KMS-11 (cell line): ENCODE measurements at regions not wholly inside any gene's neighbourhood (a gene's known extent, or its start where the extent isn't known, plus 50 kb on each side); places are given as distances from the start of the nearest gene placed in this dataset.
"Not testable (repeated sequence)": the region's sequence is repeated elsewhere in the genome, so short reads cannot be mapped to it uniquely, and the experiment has no call there.

Source experiments
- H2AFZ ChIP-seq: fragments of 200-600 bp; sonication (generic); 2 replicates; pipeline ENCODE4 v1.6.1; 2016; ENCODE audit warnings: antibody characterized with exemption, mixed run types, low read depth
- H3K27ac ChIP-seq: fragments of 200-600 bp; sonication (generic); 2 replicates; pipeline ENCODE4 v1.6.1; 2016; ENCODE audit warnings: mild to moderate bottlenecking, mixed run types
- H3K27me3 ChIP-seq: fragments of 200-600 bp; sonication (generic); 2 replicates; pipeline ENCODE4 v1.6.1; 2017; ENCODE audit warnings: mild to moderate bottlenecking, low read depth, mixed run types, moderate library complexity; ENCODE audit not compliant: insufficient read depth
- H3K36me3 ChIP-seq: fragments of 200-600 bp; sonication (generic); 2 replicates; pipeline ENCODE4 v1.6.1; 2017; ENCODE audit warnings: mild to moderate bottlenecking, mixed run types; ENCODE audit not compliant: insufficient read depth
- H3K4me1 ChIP-seq: fragments of 200-600 bp; sonication (generic); 2 replicates; pipeline ENCODE4 v1.6.1; 2016; ENCODE audit warnings: mild to moderate bottlenecking, low read depth, mixed run types; ENCODE audit not compliant: poor library complexity, severe bottlenecking
- H3K4me2 ChIP-seq: fragments of 200-600 bp; sonication (generic); 2 replicates; pipeline ENCODE4 v1.7.0; 2016; ENCODE audit warnings: mild to moderate bottlenecking, mixed run types
- H3K4me3 ChIP-seq: fragments of 200-600 bp; sonication (generic); IDR thresholded peaks from 2 replicates; pipeline ENCODE4 v1.6.1; 2017; ENCODE audit warnings: low read depth, low read length, mixed read lengths; ENCODE audit not compliant: insufficient read depth
- H3K79me2 ChIP-seq: fragments of 200-600 bp; sonication (generic); 2 replicates; pipeline ENCODE4 v1.6.1; 2016; ENCODE audit warnings: low read depth, mixed run types; ENCODE audit not compliant: insufficient read depth
- H3K9ac ChIP-seq: fragments of 200-600 bp; sonication (generic); 2 replicates; pipeline ENCODE4 v1.6.1; 2016; ENCODE audit warnings: mild to moderate bottlenecking, mixed run types
- H4K20me1 ChIP-seq: fragments of 200-600 bp; sonication (generic); 2 replicates; pipeline ENCODE4 v1.6.1; 2016; ENCODE audit warnings: mild to moderate bottlenecking, mixed run types; ENCODE audit not compliant: insufficient read depth
- CTCF ChIP-seq: fragments of 200-600 bp; sonication (generic); conservative IDR thresholded peaks from 2 replicates; pipeline ENCODE4 v1.6.1; 2017; ENCODE audit warnings: low read depth, mild to moderate bottlenecking, antibody characterized with exemption, low read length, moderate library complexity, mixed read lengths

GRCh38 chr13:37510441-37510840 lies 88.1 kb downstream of the POSTN start:
- TF ChIP-seq CTCF = no peak
- H3K36me3 ChIP-seq = no peaks in the 10 kb centered on the region
- no peak overlapping the region for H2AFZ ChIP-seq
- H3K9ac ChIP-seq = no peak overlapping the region
- no peak overlapping the region for H3K4me2 ChIP-seq
- no peaks in the 10 kb centered on the region for H3K4me1 ChIP-seq
- no peaks in the 10 kb centered on the region for H4K20me1 ChIP-seq
- H3K27ac ChIP-seq = no peak overlapping the region
- no peaks in the 10 kb centered on the region for H3K79me2 ChIP-seq
- no peaks in the 10 kb centered on the region for H3K27me3 ChIP-seq
- no peak overlapping the region for H3K4me3 ChIP-seq

- Histone ChIP-seq H3K27ac (no peak overlapping the region), H4K20me1 (no peaks in the 10 kb centered on the region), H2AFZ (no peak overlapping the region), H3K4me3 (no peak overlapping the region), H3K9ac (no peak overlapping the region), H3K79me2 (no peaks in the 10 kb centered on the region), H3K27me3 (no peaks in the 10 kb centered on the region), H3K36me3 (no peaks in the 10 kb centered on the region), H3K4me2 (no peak overlapping the region), H3K4me1 (no peaks in the 10 kb centered on the region)
- no peak for TF ChIP-seq CTCF
Measured at GRCh38 chr13:37505531-37505930, 93.0 kb downstream of the POSTN start.

- no peak for TF ChIP-seq CTCF
- Histone ChIP-seq H3K27ac (no peak overlapping the region), H3K27me3 (no peaks in the 10 kb centered on the region), H3K4me2 (no peak overlapping the region), H3K4me3 (no peak overlapping the region), H3K36me3 (no peaks in the 10 kb centered on the region), H4K20me1 (no peaks in the 10 kb centered on the region), H2AFZ (no peak overlapping the region), H3K9ac (no peak overlapping the region), H3K79me2 (no peaks in the 10 kb centered on the region), H3K4me1 (no peaks in the 10 kb centered on the region)
Measured at GRCh38 chr13:37504251-37504650, 94.3 kb downstream of the POSTN start.

DNA sequence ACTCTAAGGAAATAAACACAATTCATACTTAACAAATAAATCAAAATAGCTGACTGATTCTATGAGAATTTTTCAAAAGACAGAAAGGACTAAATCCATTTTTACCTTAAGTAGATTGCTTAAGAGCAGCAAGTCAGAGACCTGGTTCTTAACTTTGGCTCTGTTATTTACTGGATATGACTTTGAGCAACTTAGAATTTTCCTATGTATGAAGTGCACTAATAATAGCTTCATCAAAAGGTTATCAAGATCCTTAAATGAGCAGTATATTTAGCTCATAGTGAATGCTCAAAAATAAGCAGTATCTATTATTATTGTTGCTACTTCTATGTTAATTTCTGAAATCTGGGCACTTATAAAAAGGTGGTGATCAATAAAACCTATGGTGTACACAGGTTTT lies 95.3 kb downstream of the POSTN start:
- no peak overlapping the region for H2AFZ ChIP-seq
- no peaks in the 10 kb centered on the region for H3K79me2 ChIP-seq

DNA sequence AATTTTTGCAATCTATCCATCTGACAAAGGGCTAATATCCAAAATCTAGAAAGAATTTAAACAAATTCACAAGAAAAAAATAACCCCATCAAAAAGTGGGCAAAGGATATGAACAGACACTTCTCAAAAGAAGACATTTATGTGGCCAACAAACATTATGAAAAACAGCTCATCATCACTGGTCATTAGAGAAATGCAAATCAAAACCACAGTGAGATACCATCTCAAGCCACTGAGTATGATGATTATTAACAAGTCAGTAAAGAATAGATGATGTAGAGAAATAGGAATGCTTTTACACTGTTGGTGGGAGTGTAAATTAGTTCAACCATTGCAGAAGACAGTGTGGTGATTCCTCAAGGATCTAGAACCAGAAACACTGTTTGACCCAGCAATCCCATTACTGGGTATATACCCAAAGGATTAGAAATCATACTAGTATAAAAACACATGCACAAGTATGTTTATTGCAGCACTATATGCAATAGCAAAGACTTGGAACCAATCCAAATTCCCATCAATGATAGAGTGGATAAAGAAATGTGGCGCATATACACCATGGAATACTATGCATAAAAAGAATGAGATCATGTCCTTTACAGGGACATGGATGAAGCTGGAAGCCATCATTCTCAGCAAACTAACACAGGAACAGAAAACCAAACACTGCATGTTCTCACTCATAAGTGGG lies 96.1 kb downstream of the POSTN start:
- H4K20me1 ChIP-seq, H3K4me3 ChIP-seq, H3K79me2 ChIP-seq, H3K9ac ChIP-seq, H2AFZ ChIP-seq, H3K4me1 ChIP-seq, H3K4me2 ChIP-seq, H3K27me3 ChIP-seq, H3K27ac ChIP-seq, H3K36me3 ChIP-seq: not testable (repeated sequence)

More for the DNA sequence above, 95.3 kb downstream of the POSTN start:
- Histone ChIP-seq H3K4me3 (no peak overlapping the region), H3K27me3 (no peaks in the 10 kb centered on the region), H3K4me1 (no peaks in the 10 kb centered on the region), H3K4me2 (no peak overlapping the region), H4K20me1 (no peaks in the 10 kb centered on the region), H3K36me3 (no peaks in the 10 kb centered on the region), H3K27ac (no peak overlapping the region), H3K9ac (no peak overlapping the region)
- no peak for TF ChIP-seq CTCF
